ENCODE measurements at regions not wholly inside any gene's neighbourhood (a gene's known extent, or its start where the extent isn't known, plus 50 kb on each side); places are given as distances from the start of the nearest gene placed in this dataset.

DNA sequence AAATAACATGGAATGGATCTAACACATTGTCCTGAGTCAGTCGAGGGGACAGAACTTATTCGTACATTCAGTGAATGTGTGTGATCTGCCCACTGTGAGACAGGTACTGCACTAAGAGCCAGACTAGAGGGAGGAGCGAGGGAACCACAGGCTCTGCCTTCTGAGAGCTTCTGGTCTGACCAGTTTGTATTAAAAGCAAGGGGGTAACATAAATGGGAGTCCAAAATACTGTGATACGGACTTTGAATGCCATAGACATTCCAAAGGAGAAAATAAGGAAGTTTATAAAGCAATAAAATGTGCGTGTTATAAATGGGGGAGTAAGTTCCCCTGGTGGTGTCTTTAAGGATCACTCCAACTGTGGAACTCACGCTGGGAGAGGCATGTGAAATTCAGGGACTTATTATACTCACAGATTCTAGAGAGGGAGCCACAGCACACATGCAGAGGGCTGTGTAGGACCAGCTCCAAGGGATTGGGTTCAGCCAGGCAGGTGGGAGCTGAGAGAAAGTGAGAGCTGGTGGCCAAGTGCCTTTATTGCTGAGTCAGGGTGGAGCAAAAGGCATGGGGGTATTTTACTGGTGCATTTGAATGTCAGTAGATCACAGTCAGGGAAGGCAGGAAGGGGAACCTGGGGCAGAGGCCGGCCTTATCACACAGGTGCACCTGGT is 186.5 kb upstream of the WWC1 start:
- Histone ChIP-seq H3K4me1 (ENCODE audit: control insufficient read depth, insufficient read depth, low read length) (no peaks in the 10 kb centered on the region), H3K4me3 (ENCODE audit: low read length) (no peak overlapping the region), H3K36me3 (ENCODE audit: control insufficient read depth, insufficient read depth, low read length) (no peaks in the 10 kb centered on the region), H3K9me3 (ENCODE audit: control insufficient read depth, low read length) (no peaks in the 10 kb centered on the region), H3K9ac (ENCODE audit: low read length) (no peak overlapping the region), H3K27me3 (ENCODE audit: control insufficient read depth, insufficient read depth, low read length) (no peaks in the 10 kb centered on the region)

DNA sequence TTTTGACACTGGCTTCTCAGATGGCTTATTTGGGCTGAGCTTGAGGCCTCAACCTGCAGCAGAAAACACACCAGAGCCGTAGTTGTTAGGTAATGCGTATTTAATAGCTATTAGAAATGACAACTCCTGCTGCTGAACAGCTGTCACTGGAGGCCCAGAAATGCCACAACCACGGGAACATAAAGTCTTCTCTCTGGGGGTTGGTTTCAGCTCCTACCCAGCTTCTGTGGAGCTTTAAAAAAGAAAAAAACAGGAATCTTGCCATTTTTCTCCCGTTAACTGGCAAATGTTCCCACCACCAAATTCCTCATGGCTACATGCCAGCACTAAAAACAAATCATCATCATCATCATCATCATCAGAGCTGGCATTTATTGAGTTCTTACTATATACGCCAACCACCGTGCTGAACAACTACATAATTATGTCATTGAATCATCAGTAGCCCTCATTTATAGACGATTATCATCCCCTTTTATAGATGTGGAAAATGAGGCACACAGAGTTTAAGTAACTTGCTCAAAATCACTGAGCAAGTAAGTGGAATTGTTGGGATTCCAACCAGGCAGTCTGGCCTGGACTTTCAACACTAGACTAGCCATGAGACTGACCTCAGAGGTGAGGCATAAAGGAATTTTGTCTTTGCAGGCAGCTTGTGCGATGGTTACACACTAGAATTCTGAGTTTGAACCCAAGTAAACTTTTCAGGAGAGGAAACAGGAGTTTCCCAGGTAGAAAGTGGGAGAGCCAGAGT is 185.3 kb upstream of the WWC1 start:
- no peak overlapping the region for H3K9ac ChIP-seq (ENCODE audit: low read length)
- H3K36me3 ChIP-seq (ENCODE audit: control insufficient read depth, insufficient read depth, low read length) = no peaks in the 10 kb centered on the region
- no peaks in the 10 kb centered on the region for H3K4me1 ChIP-seq (ENCODE audit: control insufficient read depth, insufficient read depth, low read length)
- no peaks in the 10 kb centered on the region for H3K9me3 ChIP-seq (ENCODE audit: control insufficient read depth, low read length)
- no peaks in the 10 kb centered on the region for H3K27me3 ChIP-seq (ENCODE audit: control insufficient read depth, insufficient read depth, low read length)
- H3K4me3 ChIP-seq (ENCODE audit: low read length) = no peak overlapping the region

- Histone ChIP-seq H3K4me3 (ENCODE audit: low read length) (no peak overlapping the region), H3K27me3 (ENCODE audit: control insufficient read depth, insufficient read depth, low read length) (no peaks in the 10 kb centered on the region), H3K36me3 (ENCODE audit: control insufficient read depth, insufficient read depth, low read length) (no peaks in the 10 kb centered on the region), H3K4me1 (ENCODE audit: control insufficient read depth, insufficient read depth, low read length) (no peaks in the 10 kb centered on the region), H3K9ac (ENCODE audit: low read length) (no peak overlapping the region), H3K9me3 (ENCODE audit: control insufficient read depth, low read length) (no peaks in the 10 kb centered on the region)
Measured at GRCh38 chr5:168109441-168109840, 182.0 kb upstream of the WWC1 start.

DNA sequence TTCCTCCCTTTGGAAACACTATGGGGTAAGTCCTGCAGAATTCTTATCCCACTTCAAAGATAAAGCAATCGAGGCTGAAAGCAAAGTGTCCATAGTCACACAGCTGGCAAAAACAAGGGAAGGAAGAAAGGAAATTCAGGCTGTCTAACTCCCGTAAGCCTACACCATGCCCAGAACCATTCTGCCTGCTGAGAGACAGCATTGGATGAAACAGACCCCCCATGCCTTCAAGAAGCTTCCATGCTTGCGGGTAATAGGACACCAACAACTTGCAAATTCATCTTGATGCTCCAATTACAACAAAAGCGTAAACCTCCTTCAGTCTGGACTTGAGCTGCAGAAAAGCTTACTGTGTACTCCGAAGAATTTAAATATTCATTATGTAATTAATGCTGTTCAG is 181.1 kb upstream of the WWC1 start:
- H3K36me3 ChIP-seq (ENCODE audit: control insufficient read depth, insufficient read depth, low read length) = no peaks in the 10 kb centered on the region
- no peak overlapping the region for H3K9ac ChIP-seq (ENCODE audit: low read length)
- no peak overlapping the region for H3K4me3 ChIP-seq (ENCODE audit: low read length)
- H3K27me3 ChIP-seq (ENCODE audit: control insufficient read depth, insufficient read depth, low read length) = no peaks in the 10 kb centered on the region
- no peaks in the 10 kb centered on the region for H3K9me3 ChIP-seq (ENCODE audit: control insufficient read depth, low read length)
- no peaks in the 10 kb centered on the region for H3K4me1 ChIP-seq (ENCODE audit: control insufficient read depth, insufficient read depth, low read length)

- no peak overlapping the region for H3K9ac ChIP-seq (ENCODE audit: low read length)
- no peaks in the 10 kb centered on the region for H3K9me3 ChIP-seq (ENCODE audit: control insufficient read depth, low read length)
- no peaks in the 10 kb centered on the region for H3K27me3 ChIP-seq (ENCODE audit: control insufficient read depth, insufficient read depth, low read length)
- H3K4me1 ChIP-seq (ENCODE audit: control insufficient read depth, insufficient read depth, low read length) = no peaks in the 10 kb centered on the region
- H3K36me3 ChIP-seq (ENCODE audit: control insufficient read depth, insufficient read depth, low read length) = no peaks in the 10 kb centered on the region
- H3K4me3 ChIP-seq (ENCODE audit: low read length) = no peak overlapping the region
Measured at GRCh38 chr5:168110870-168111832, 180.3 kb upstream of the WWC1 start.

GRCh38 chr5:168114444-168115017 is 176.9 kb upstream of the WWC1 start:
- no peaks in the 10 kb centered on the region for H3K4me1 ChIP-seq (ENCODE audit: control insufficient read depth, insufficient read depth, low read length)
- H3K36me3 ChIP-seq (ENCODE audit: control insufficient read depth, insufficient read depth, low read length) = no peaks in the 10 kb centered on the region
- no peaks in the 10 kb centered on the region for H3K27me3 ChIP-seq (ENCODE audit: control insufficient read depth, insufficient read depth, low read length)
- H3K9me3 ChIP-seq (ENCODE audit: control insufficient read depth, low read length) = no peaks in the 10 kb centered on the region
- H3K4me3 ChIP-seq (ENCODE audit: low read length) = no peak overlapping the region
- no peak overlapping the region for H3K9ac ChIP-seq (ENCODE audit: low read length)

DNA sequence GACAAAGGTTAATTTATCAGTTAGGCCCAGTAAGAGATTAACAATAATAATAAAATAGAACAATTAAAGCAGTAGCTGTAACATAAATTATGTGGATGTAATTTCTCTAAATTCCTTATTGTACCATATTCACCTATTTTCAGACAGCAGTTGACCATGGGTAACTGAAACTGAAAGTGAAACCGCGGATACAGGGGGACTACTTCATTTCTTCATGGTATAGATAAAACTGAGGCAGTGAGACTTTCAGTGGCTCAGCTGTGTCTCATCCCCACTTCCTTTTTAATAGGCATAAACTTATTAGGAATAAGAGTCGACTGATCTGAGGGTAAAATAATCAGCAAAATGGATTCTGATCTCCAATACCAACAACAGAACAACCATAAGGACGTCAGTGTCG is 174.0 kb upstream of the WWC1 start:
- no peak overlapping the region for H3K4me3 ChIP-seq (ENCODE audit: low read length)
- H3K9ac ChIP-seq (ENCODE audit: low read length) = no peak overlapping the region
- H3K4me1 ChIP-seq (ENCODE audit: control insufficient read depth, insufficient read depth, low read length) = no peaks in the 10 kb centered on the region
- no peaks in the 10 kb centered on the region for H3K36me3 ChIP-seq (ENCODE audit: control insufficient read depth, insufficient read depth, low read length)
- no peaks in the 10 kb centered on the region for H3K27me3 ChIP-seq (ENCODE audit: control insufficient read depth, insufficient read depth, low read length)
- H3K9me3 ChIP-seq (ENCODE audit: control insufficient read depth, low read length) = no peaks in the 10 kb centered on the region

- Histone ChIP-seq H3K4me3 (ENCODE audit: low read length) (no peak overlapping the region), H3K9me3 (ENCODE audit: control insufficient read depth, low read length) (no peaks in the 10 kb centered on the region), H3K9ac (ENCODE audit: low read length) (no peak overlapping the region)
Measured at GRCh38 chr5:168118042-168118668, 173.3 kb upstream of the WWC1 start.

DNA sequence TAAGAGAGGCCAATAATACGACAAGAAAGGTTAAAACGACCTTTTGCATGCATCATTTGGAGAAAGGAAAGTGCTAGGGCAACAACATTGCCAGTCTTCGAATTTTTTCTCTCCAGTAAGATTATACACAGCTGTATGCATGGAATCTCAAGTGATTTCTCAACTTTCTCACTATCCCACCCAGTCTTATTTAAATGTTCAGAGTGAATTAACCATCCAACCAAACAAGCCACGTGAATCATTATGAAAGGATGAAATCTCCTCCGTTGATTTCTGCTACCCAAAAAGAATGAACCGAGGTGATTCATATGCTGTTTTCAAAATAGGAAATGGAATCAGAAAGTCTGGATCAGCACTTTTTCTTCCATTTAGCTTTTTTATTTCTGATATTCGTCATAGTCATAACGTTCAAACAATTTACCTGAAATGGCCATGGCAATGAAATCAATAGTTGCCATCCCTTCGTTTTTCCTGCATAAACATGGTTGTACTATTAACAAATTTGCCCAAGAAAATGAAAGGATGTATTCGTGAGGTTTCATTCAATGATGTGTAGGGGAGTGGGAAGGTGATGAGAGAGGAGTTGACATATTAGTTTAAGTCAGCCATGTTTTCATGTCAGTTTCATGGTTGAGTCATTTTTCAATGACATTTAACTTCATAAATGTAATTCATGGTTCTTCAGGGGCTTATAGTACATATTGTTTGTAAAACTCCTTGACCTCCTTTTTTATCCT is 170.9 kb upstream of the WWC1 start:
- Histone ChIP-seq H3K27me3 (ENCODE audit: control insufficient read depth, insufficient read depth, low read length) (no peaks in the 10 kb centered on the region), H3K4me3 (ENCODE audit: low read length) (no peak overlapping the region)

More at GRCh38 chr5:168118042-168118668, 173.3 kb upstream of the WWC1 start:
- Histone ChIP-seq H3K36me3 (ENCODE audit: control insufficient read depth, insufficient read depth, low read length) (no peaks in the 10 kb centered on the region), H3K27me3 (ENCODE audit: control insufficient read depth, insufficient read depth, low read length) (no peaks in the 10 kb centered on the region), H3K4me1 (ENCODE audit: control insufficient read depth, insufficient read depth, low read length) (no peaks in the 10 kb centered on the region)

GRCh38 chr5:168121138-168121494 is 170.3 kb upstream of the WWC1 start:
- H3K27me3 ChIP-seq (ENCODE audit: control insufficient read depth, insufficient read depth, low read length) = no peaks in the 10 kb centered on the region
- no peaks in the 10 kb centered on the region for H3K9me3 ChIP-seq (ENCODE audit: control insufficient read depth, low read length)
- no peak overlapping the region for H3K4me3 ChIP-seq (ENCODE audit: low read length)
- no peaks in the 10 kb centered on the region for H3K4me1 ChIP-seq (ENCODE audit: control insufficient read depth, insufficient read depth, low read length)
- H3K9ac ChIP-seq (ENCODE audit: low read length) = no peak overlapping the region
- H3K36me3 ChIP-seq (ENCODE audit: control insufficient read depth, insufficient read depth, low read length) = no peaks in the 10 kb centered on the region

More for the DNA sequence above, 170.9 kb upstream of the WWC1 start:
- Histone ChIP-seq H3K4me1 (ENCODE audit: control insufficient read depth, insufficient read depth, low read length) (no peaks in the 10 kb centered on the region), H3K9me3 (ENCODE audit: control insufficient read depth, low read length) (no peaks in the 10 kb centered on the region), H3K36me3 (ENCODE audit: control insufficient read depth, insufficient read depth, low read length) (no peaks in the 10 kb centered on the region), H3K9ac (ENCODE audit: low read length) (no peak overlapping the region)

Measured in mucosa of stomach (tissue), 1 donor.